HUES6 (cell line): ENCODE measurements at regions not wholly inside any gene's neighbourhood (a gene's known extent, or its start where the extent isn't known, plus 50 kb on each side); places are given as distances from the start of the nearest gene placed in this dataset.

Source experiments
- H3K27ac ChIP-seq: 2 replicates; pipeline ENCODE4 v1.7.0; 2013; ENCODE audit warnings: low read depth, mild to moderate bottlenecking, low read length, inconsistent platforms
- H3K27me3 ChIP-seq: 2 replicates; pipeline ENCODE4 v1.6.1; 2013; ENCODE audit warnings: low read length; ENCODE audit not compliant: control insufficient read depth, insufficient read depth
- H3K36me3 ChIP-seq: 2 replicates; pipeline ENCODE4 v1.6.1; 2013; ENCODE audit warnings: low read length; ENCODE audit not compliant: control insufficient read depth, insufficient read depth
- H3K4me1 ChIP-seq: 2 replicates; pipeline ENCODE4 v1.6.1; 2013; ENCODE audit warnings: low read length; ENCODE audit not compliant: control insufficient read depth, insufficient read depth
- H3K4me3 ChIP-seq: 2 replicates; pipeline ENCODE4 v1.5.1; 2013; ENCODE audit warnings: low read depth, low read length
- H3K9ac ChIP-seq: one replicate; pipeline ENCODE4 v1.6.1; 2013; ENCODE audit warnings: mild to moderate bottlenecking, low read length
- H3K9me3 ChIP-seq: 2 replicates; pipeline ENCODE4 v1.6.1; 2013; ENCODE audit warnings: low read depth, low read length; ENCODE audit not compliant: control insufficient read depth, insufficient read depth

DNA sequence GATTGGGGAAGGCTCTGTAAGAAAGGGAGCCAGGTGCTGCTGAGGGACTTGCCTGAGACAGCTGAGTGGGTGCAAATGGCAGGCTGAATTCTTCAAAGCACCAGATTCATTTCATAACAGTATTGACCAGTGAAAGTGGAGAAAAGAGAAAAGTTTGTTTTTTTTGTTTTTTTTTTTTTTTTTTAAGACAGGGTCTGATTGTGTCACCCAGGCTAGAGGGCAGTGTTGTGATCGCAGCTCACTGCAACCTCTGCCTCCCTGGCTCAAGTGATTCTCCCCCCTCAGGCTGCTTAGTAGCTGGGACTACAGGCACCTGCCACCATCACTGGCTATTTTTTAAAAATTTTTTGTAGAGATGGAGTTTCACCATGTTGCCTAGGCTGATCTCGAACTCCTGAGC lies 494.0 kb downstream of the MIAT start:
- no peak overlapping the region for H3K27ac ChIP-seq
- H3K4me1 ChIP-seq: no peaks in the 10 kb centered on the region; the same call in 1 of the 2 replicates
- H3K36me3 ChIP-seq: no peaks in the 10 kb centered on the region
- H3K27me3 ChIP-seq: no peaks in the 10 kb centered on the region
- no peak overlapping the region for H3K4me3 ChIP-seq
- H3K9me3 ChIP-seq: 0 out of 2 replicates have a peak, but pooled peaks cover 2% of the 10 kb centered on the region
- H3K9ac ChIP-seq: no peak overlapping the region

DNA sequence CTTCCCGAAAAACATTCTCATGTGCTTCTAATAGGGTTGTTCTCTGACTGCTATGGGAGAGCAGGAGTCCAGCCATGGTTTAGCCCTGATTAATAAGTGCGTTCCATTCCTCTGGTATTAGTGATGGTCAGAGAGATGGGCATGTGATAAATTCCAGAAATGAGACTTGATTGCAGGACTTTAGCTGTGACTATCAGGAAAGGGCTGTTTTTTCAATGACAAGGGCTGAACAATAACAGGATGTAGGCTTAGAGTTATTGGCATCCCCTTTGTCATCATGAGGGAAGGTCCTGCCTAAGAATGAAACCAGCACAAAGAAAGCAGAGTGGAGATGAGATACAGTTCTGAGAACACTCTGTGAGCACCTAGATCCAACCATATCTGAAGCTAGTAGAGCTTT lies 494.6 kb downstream of the MIAT start:
- Histone ChIP-seq H3K9ac (no peak overlapping the region), H3K4me3 (no peak overlapping the region), H3K36me3 (no peaks in the 10 kb centered on the region), H3K27me3 (peaks cover 2% of the 10 kb centered on the region; the same call in 1 of the 2 replicates), H3K27ac (no peak overlapping the region), H3K4me1 (no peaks in the 10 kb centered on the region; the same call in 1 of the 2 replicates), H3K9me3 (0 out of 2 replicates have a peak, but pooled peaks cover 2% of the 10 kb centered on the region)

DNA sequence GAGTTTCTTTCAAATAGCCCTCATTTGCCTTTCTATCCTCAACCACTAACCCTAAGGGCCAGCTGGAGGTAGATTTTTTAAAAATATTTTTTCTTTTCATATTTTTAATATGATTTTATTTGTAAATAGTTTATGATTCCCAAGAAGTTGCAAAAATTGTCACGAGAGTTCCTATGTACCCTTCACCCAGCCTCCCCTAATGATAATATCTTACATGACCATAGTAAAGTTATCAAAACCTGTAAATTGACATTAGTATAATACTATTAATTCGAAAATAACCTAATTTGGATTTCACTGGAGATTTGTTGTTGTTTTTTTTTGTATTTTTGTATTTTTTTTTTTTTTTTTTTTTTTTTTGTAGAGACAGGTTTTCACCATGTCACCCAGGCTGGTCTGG lies 495.5 kb downstream of the MIAT start:
- Histone ChIP-seq H3K9me3 (0 out of 2 replicates have a peak, but pooled peaks cover 2% of the 10 kb centered on the region), H3K27me3 (peaks cover 5% of the 10 kb centered on the region; the same call in 1 of the 2 replicates)

DNA sequence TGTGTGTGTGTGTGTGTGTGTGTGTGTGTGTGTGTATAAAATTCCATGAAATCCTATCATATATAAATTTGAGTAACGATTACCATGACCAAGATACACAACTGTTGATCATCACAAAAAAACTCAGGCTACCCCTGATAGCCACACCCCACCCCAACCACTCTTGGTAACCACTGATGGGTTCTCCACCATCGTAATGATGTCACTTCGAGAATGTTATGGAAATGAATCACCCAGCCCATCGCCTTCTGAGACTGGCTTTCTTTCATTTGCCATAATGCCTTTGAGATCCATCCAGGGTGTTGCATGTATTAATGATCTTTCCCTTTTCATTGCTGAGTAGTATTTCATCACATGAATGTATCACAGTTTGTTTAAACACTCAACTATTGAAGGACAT lies 496.0 kb downstream of the MIAT start:
- Histone ChIP-seq H3K9me3 (0 out of 2 replicates have a peak, but pooled peaks cover 2% of the 10 kb centered on the region), H3K27ac (no peak overlapping the region), H3K27me3 (peaks cover 5% of the 10 kb centered on the region; the same call in 1 of the 2 replicates)

More for the DNA sequence above, 495.5 kb downstream of the MIAT start:
- Histone ChIP-seq H3K9ac (no peak overlapping the region), H3K36me3 (no peaks in the 10 kb centered on the region), H3K4me1 (no peaks in the 10 kb centered on the region), H3K4me3 (no peak overlapping the region), H3K27ac (no peak overlapping the region)

DNA sequence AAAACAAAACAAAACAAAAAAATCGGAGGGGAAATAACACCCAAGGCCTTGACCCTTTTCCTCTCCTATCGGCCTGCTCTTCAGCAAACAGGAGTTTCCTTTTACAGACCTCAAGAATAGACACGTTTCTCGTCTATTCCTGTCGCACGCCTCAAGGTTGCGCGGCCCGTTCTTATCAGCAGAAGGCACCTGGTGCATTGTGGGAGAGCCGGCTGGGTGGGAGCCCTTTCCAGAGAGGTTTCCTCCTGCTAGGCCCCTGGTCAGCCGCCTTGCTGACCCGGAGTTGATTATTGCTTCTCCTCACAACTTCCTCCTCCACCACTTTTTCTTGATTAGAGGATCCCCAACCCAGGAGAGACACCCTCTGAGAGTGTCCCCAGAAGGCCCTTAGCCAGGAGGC lies 497.3 kb downstream of the MIAT start:
- Histone ChIP-seq H3K9ac (no peak overlapping the region), H3K9me3 (0 out of 2 replicates have a peak, but pooled peaks cover 2% of the 10 kb centered on the region), H3K4me3 (no peak overlapping the region), H3K27ac (no peak overlapping the region), H3K36me3 (no peaks in the 10 kb centered on the region), H3K4me1 (peaks cover 6% of the 10 kb centered on the region; the same call in 1 of the 2 replicates), H3K27me3 (peaks cover 5% of the 10 kb centered on the region; the same call in 1 of the 2 replicates)

More for the DNA sequence above, 496.0 kb downstream of the MIAT start:
- no peaks in the 10 kb centered on the region for H3K4me1 ChIP-seq
- H3K36me3 ChIP-seq: no peaks in the 10 kb centered on the region
- H3K9ac ChIP-seq: no peak overlapping the region
- no peak overlapping the region for H3K4me3 ChIP-seq

DNA sequence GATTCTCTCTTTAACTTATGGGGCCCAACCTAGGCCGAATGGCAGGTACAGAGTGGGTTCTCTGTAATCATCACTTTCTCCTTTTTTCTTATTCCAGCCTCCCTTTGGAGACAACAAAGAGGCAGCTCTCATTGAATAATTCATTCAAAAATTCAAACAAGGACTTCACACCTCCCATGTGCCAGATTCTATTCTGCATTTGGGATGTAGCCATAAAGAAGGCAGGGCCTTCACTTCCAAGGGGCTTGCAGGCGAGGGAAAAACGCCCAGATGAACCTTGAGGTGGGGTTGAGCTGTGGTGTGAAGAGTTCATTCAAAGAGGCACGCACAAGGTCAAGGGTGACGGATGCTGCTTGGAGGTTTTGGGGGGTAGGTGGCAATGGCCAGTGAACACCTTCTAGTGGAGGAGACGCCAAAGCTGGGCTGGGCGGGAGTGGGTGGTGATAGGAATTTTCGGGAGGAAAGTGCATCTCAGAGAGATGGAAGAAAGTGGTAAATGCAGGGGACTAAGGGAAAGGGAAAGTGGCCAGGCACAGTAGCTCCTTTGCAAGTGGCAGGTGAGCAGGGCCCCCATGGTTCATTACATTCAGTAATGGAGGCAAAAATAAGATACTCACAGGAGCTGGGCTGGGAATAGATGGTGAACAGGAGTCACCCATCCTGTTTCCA lies 499.6 kb downstream of the MIAT start:
- H3K27ac ChIP-seq: no peak overlapping the region
- peaks cover 14% of the 10 kb centered on the region; the same call in 1 of the 2 replicates for H3K4me1 ChIP-seq
- H3K9me3 ChIP-seq: 0 out of 2 replicates have a peak, but pooled peaks cover 2% of the 10 kb centered on the region

DNA sequence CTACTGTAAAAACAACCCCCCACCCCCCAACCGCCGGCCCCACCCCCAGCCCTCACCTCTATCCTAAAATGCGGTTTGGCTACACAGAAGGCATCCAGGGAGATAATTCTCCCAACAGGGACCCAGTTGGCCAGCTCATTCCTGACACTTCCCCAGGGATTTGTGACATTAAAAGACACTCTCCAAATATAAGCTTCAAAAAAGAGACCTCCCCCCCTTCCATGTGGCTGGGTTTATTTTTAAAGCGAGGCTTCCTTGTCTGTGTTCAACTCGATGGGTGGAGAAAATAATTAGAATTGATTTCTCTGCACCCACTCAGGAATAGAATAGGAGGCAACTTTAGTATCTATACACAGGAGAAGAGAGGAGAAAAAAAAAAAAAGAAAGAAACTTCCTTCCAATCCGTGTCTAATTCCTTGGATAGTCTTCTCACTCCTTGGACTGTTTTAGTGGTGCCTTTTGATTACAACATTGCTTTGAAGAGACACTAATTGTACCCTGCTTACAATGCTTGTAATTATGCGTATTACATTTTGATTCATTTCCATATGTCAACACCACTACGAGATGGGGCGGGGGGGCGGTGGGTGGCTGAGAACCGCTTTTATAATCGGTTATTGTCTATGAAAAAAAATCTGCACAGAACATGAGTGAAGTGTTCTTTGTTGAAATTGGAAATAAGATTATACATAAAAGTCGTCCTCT lies 500.4 kb downstream of the MIAT start:
- Histone ChIP-seq H3K27me3 (peaks cover 21% of the 10 kb centered on the region; the same call in 1 of the 2 replicates), H3K9me3 (no peaks in the 10 kb centered on the region), H3K4me3 (no peak overlapping the region), H3K9ac (no peak overlapping the region), H3K4me1 (peaks cover 14% of the 10 kb centered on the region; the same call in 1 of the 2 replicates), H3K27ac (no peak overlapping the region), H3K36me3 (no peaks in the 10 kb centered on the region)

More for the DNA sequence above, 499.6 kb downstream of the MIAT start:
- Histone ChIP-seq H3K4me3 (no peak overlapping the region), H3K27me3 (peaks cover 16% of the 10 kb centered on the region; the same call in 1 of the 2 replicates), H3K9ac (no peak overlapping the region), H3K36me3 (no peaks in the 10 kb centered on the region)

DNA sequence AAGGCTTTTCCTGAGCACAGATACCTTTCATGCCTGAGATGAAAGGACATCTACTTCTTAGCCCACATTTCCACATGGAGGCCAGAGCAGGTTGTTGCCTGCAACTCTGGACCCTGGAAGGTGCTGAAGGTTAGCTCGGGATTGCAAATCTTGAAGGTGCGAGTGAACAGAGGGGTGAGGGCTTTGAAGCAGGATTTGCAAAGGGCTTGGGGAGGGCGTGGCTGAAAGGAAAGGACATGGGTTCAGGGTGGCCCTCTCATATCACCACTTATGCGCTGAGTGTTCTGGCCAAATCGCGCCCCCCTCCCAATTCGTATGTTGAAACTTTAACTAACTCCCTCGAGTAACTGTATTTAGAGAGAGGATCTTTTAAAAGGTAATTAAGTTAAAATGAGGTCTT lies 501.6 kb downstream of the MIAT start:
- Histone ChIP-seq H3K4me3 (no peak overlapping the region), H3K27me3 (peaks cover 24% of the 10 kb centered on the region; the same call in 1 of the 2 replicates), H3K4me1 (peaks cover 14% of the 10 kb centered on the region; the same call in 1 of the 2 replicates), H3K36me3 (no peaks in the 10 kb centered on the region), H3K9ac (no peak overlapping the region), H3K27ac (no peak overlapping the region), H3K9me3 (no peaks in the 10 kb centered on the region)

DNA sequence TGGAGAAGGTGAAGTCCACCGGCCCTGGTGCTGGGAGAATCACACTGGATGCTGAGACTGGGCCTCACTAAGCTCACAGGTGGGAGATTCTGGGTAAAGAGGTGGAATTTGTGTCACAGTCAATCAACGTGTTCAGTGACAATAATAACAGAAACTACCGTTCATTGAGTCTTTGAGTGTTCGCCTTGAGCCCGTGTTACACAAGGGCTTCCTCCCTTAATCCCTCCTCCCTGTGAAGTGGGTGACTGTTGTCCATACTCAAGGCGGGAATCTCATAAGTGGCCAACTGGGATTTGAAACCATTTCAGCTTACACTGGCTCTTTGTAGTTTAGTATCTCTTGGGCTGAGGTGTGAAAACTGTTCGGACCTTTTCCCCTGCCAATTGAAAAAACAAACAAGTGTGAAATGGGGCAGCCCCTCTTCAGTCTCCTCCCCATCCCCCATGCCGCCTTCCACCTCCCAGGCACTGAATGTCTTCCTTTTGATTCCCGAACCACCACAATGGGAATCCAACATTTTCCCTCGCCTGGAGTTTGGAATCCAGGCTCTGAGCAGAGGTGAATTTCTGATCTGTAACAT lies 502.4 kb downstream of the MIAT start:
- H3K9ac ChIP-seq: no peak overlapping the region
- peaks cover 24% of the 10 kb centered on the region; the same call in 1 of the 2 replicates for H3K27me3 ChIP-seq
- H3K4me1 ChIP-seq: peaks cover 14% of the 10 kb centered on the region; the same call in 1 of the 2 replicates
- no peak overlapping the region for H3K4me3 ChIP-seq
- no peaks in the 10 kb centered on the region for H3K36me3 ChIP-seq
- H3K9me3 ChIP-seq: no peaks in the 10 kb centered on the region
- H3K27ac ChIP-seq: no peak overlapping the region

DNA sequence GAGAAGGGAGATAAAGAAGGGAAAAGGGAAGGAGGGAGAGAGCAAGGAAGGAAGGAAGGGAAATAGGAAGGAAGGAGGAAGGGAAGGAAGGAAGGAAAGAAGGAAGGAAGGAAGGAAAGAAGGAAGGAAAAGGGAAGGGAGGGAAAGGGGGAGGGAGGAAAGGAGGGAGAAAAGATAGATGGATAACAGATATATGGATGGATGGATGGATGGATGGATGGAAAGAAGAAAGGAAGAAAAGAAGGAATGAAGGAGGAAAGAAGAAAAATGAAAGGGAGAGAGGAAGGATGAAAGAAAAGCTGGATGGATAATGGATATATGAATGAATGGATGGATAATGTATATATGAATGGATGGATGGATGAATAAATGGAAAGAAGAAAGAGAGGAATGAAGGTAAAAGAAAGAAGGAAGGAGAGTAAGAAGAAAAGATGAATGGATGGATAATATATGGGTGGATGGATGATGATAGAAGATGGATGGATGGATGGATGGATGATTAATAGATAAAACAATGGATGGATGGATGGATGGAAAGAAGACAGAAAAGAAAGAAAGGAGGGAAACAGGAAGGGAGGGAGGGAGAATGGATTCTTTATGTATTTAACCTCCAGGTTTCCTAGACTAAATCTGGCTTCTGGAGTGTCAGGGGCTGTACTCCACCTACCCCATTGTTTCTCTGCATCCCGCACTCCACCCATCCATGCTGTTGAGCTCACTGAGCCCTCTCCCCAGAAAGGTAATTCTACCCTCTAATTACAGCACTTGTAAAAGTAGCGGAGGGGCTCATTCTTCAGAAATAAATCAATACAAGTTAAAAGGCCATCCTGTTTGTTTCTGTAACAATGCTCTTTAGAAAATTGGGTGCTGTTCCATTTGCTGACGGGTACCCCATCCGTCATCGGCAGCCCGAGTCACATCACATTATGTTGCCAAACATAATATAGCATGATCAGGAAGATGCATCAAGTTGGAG lies 506.1 kb downstream of the MIAT start:
- no peak overlapping the region for H3K9ac ChIP-seq

More for the DNA sequence above, 506.1 kb downstream of the MIAT start:
- no peak overlapping the region for H3K27ac ChIP-seq
- H3K4me3 ChIP-seq: no peak overlapping the region
- no peaks in the 10 kb centered on the region for H3K9me3 ChIP-seq
- H3K36me3 ChIP-seq: no peaks in the 10 kb centered on the region
- peaks cover 14% of the 10 kb centered on the region; the same call in 1 of the 2 replicates for H3K4me1 ChIP-seq
- peaks cover 27% of the 10 kb centered on the region; the same call in 1 of the 2 replicates for H3K27me3 ChIP-seq
